ENCODE measurements at regions not wholly inside any gene's neighbourhood (a gene's known extent, or its start where the extent isn't known, plus 50 kb on each side); places are given as distances from the start of the nearest gene placed in this dataset.

DNA sequence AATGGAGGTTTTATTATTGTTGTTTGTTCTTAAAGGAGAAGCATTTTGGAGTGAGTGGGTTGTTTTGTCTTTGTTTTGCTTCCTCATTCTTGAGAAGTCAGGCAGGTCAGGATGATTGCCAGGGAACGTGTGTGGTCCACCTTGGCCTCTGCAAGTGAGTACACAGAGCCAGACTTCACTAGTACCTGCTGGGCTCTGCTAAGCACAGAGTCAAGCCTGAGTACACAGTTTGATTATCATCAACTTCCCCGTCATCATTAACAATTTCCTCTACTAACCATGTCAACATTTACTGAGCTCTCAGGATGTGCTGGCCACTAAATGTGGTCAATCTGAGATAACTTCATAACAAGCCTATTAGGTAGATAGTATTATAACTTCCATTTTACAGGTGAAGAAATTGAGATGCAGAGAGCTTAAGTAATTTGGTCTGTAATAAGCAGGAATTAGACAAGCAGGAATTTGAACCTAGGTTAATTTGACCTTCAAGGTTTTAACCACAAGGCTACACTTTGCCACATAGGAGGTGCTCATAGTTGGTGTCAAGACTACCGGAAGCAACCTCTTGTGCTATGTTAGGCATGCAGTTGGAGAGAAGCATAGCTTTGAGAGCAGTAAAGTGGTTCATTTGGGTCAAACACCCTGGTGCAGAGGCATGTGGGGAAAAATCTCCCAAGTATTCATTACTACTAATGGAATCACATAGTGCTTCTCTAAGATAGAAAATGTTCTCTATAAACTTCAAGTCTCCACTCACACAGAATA, 178.3 kb downstream of the NUAK1 start:
- DNase-seq = no peak

DNA sequence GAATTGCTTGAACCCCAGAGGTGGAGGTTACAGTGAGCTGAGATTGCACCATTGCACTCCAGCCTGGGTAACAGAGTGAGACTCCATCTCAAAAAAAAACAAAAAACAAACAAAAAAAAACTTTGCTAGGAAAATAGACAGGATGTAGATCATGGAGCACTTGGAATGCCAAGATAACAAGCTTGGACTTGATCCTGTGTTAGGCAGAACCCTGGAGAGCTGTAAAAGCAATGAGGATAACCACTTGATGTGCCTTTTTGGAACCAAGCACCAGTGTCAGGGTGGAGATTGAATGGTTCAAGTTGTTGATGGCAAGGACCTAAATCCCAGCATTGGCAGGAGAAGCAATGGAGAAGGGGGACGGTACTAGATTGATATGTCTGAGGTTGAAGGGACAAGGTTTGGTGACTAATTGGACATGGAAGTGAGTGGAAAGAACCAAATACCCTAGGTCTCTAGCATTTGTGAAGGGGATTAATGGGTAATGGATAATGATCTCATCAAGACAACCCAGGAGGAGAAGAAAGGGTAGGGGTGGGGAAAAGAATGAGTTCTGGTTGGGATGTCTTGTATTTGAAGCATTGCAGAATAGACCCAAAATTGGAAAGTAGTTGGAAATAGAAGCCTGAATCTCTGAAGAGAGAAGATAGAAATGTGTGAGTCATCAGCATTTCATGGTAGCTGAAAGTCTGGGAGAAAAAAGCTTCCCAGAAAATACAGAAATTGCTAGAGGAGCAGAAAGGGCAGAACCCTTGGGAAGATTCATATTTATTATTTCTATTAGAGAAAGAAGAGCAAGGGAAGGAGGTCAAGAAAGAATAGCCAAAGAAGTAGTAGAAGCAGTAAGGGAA, 176.7 kb downstream of the NUAK1 start:
- no peak for DNase-seq

DNA sequence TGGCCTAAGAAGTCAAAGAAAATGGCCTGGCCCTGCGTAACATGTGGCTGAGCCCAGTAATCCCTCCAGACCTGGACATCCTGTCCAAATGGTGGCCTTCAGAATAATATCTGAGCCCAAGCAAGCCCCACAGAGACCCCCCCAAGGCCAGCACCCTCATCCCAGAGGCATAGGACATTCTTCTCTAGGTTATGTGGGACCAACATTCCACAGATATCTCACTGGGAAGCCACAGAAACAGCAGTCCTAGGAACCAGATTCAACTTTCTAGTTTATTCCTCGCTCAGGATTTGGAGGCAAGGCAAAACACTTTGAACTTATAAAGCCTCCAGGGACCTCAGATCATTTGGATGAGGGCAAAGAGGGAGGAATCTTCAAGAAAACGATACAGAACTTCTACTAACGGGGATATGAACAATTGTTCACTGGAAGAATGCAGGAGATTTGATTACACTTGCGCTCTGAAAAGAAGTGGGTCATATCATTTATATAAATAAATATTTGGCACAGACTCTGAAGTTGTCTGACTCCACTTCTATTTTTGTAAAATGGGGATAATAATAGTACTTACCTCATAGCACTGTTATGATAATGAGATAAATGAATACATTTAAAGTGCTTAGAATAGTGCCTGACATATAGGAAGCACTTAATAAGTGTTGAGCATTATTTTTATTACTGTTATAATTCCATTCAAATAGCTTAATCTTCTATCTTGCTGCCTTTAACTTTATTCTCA, 171.5 kb downstream of the NUAK1 start:
- no peak for DNase-seq

DNA sequence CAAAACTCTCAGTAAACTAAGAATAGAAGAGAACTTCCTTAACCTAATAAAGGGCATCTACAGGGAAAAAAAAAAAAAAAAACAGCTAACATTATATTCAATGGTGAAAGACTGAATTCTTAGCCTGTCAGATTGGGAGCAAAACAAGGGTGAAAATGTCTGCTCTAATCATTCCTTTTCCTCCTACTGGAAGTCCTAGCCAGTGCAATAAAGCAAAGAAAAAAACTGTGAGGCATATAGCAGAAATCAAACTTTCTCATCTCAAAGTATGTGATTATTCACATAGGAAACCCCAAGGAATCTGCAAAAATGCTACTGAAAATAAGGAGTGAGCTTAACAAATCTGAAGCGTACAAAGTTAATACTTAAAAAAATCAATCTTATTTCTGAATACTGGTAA, 170.7 kb downstream of the NUAK1 start:
- DNase-seq = no peak

DNA sequence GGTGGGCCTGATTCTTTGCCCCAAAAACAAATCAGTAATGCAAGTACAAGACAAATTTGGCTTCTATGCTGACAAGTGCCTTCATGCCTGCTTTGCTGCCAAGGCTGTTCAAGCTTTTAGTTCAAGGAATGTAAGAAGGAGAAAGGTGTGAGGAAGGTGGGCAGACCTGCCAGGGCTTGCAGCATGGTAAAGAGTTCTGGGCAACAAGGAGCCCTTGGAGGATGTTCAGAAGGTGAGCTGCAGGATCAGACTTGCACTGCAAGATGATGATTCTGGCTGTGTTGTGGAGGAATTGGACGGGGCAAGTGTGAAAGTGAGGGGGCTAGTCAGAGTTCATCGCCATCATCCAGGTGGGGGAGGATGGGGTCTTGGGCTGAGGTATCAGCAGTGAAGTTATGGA, 167.9 kb downstream of the NUAK1 start:
- DNase-seq = no peak

DNA sequence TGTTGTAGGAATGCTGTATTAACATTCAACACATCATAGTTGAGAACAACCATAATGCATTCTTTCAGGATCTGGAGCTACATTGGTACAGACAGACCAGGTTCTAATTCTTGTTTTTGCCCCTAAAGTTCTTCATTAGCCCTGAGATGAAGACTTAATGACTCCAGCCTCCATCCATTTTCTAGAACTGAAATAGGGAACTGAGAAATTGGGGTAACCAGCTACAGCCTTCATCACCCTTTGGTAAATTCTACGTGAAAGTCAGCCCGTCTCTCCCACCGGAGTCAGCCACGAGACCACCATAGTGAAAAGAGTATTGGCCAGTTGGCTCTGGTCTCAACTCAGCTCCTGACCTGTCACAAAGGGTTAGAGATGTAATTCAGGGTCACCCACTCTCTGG, 164.0 kb downstream of the NUAK1 start:
- no peak for DNase-seq

DNA sequence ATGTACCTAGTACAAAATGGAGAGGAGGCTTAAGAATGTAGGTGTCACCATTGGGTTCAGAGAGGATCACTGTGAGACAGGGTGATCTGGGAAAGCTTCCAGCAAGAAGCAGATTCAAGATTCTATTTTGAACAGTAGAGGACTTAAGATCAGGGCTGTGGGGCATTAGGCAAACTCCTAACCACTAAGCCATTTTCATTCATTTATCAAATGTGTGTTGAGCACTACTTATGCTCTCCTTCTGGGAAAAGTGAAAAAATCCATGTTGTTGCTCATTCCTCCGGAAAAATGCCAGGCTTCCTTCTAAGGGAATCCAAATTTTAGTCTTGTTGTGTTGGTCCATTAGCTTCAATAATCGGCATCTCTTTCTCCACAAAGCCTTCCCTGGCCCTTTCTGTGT, 163.4 kb downstream of the NUAK1 start:
- DNase-seq = no peak

DNA sequence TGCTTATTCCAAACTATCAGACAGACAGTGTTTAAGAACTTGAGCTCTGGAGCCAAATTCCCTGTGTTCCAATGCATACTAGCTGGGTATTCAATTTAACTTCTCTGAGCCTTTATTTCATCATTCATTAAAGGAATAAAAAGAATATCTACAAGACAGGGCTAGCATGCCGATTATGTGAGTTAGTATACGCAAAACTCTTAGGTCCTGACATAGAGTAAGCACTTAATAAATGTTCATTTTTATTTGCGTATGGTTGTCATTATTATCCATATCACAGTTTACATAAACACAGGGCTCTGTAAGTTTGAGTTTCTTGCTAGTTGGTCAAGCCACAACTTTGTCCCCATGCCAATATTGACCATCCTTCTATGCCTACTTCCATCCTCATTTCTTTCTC, 161.5 kb downstream of the NUAK1 start:
- no peak for DNase-seq

DNA sequence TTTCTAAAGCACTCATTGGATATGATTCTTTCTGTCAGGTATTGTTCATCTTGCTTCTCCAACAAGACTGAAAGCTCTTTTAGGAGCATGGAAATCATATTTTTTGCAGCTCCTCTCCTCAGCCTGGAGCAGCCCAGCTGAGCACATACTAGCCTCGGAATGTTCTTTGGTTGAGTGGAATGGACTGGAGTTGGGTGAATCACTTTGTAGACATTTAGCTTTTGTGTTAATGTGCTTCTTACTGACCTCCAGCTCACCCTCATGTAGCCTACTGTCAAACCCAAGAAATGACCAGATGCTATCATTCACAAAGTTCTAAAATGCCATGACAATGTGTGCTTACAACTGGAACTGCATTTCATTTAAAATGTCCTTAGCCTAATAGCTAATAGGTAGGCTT, 161.1 kb downstream of the NUAK1 start:
- DNase-seq = no peak

DNA sequence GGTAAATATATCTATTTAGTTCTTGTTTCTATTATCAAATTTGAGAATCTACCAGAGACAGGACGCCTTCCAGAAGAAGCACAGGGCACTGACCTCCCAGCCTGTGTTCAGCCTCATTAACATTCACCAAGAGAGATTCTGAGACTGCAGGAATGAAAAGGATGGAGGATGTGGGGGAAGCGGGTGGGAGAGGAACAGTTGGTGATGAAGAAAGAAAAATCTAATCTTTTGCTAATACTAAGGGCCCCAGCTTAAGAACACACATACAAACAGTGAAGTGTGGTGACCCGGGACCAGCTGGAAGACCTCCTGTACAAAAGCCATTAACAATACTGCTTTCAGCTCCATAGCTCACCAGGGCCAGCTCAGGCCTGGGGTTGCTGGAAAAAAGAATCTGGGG, 160.5 kb downstream of the NUAK1 start:
- peak; percentile 15 for DNase-seq

DNA sequence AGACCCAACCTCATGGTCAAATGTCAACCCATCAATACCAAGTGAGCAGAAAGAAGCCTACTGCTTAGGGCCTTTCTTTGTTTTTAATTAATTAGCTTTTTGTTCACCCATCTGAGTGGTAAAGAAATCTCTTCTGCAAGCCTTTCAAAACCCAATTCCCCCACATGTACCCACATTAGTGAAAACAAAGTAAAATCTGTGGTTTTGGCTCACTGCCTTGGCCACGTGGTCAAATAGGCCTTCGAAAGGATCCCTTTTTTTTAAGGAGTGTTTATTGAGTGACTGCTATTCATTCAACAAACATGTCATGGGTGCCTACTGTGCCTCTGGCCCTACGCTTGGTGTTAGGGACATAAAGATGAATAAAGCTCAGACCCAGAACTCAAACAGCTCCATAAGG, 160.1 kb downstream of the NUAK1 start:
- no peak for DNase-seq

DNA sequence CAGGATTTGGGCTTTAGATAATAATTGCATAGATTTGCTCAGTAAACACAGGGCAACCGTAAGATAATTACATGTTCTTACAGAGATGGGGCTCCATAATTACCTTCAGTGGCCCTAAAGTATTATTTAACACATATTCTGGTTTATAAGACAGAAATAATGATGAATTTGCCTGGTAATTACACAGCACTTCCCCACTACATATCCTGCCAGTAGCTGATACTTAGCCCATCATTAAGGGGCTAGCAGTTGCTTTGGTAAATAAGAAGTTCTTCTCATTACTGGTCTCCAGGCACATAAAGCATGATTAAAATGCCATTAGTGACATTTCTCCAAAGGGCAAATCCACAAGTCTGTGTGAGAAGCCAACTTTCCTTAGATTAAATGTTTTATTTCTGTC, 158.7 kb downstream of the NUAK1 start:
- DNase-seq = no peak

DNA sequence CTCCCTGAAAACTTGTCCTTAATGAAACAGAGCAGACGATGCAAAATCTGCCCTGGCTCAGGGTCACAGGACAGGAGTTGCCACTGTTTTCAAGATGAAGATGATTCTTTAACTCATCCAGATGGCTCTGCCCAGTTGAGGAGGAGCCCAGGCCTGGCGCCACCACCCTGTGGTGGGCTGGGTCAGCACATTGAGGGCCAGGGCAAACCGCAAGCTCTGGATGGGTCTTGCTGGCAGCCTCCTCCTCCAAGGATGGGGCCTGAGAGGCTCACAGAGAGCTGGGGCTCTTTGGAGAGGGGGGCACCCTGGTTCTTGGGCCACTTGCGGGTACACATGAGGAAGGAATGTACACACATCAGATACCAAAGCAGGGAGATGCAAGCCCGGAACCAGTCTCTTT, 158.2 kb downstream of the NUAK1 start:
- no peak for DNase-seq

DNA sequence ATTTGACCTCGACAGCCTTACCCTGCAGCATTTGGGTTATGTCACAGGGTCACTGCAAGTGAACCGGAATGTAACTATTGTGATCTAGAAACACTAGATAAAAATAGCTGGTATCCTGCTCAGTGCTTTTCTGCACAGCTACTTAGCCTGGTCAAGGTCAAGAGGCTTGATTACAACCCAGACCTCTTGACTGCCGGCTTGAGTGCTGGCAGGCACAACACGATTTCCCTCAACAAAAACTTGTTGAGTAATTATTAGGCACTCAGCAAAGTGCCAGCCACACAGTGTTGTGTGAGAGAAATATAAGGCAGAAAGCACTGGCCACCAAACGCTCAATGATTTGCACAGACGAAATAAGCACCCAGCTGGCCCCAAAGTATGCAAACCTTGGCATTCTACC, 156.7 kb downstream of the NUAK1 start:
- DNase-seq = no peak

DNA sequence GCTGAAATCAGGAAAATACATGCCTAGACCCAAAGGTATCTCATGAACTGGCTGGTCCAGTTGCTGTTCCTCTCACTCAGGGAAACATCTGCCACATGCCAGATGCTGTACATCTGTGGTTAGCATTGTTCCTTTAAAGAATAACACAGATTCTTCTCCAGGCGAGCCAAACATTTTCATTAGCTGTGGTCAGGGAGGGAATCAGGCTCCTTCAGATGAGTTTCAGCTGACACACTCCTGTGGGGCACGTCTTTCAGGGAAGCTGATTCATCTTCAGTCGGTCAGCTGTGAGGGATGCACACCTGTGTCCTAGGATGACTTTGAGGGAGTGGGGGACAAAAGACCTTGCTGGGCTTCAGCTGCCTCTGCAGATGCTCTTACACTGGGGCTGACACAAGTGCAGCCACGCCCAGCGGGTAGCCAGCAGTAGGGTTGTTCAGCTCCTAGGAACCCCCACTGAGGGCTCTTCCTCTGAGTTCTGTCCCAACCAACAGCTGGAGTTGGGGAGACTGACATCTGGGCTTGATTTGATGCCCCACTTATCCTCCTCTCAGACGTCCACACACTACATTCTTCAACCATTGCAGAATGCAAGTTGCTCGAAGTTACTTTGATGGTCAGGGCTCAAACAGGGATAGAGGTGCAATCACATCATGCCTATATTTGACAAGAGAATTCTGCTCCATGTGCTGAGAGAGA, 155.0 kb downstream of the NUAK1 start:
- DNase-seq = no peak

DNA sequence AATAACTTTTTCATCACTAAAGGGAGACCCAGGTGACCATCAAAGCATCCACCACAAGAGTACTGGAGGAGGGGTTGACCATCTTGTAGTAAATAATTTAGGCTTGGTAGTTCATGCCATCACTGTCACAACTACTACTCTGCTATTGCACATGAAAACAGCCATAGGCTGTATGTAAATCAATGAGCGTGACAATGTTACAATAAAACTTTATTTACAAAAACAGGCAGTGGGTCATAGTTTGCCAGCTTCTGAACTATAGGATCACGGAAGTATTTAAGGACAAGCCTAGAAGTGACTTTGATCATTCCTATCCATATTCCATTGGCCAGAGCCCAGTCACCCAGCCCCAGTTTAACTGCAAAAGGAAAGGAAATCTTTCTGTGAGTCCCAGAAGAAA, 153.4 kb downstream of the NUAK1 start:
- no peak for DNase-seq

DNA sequence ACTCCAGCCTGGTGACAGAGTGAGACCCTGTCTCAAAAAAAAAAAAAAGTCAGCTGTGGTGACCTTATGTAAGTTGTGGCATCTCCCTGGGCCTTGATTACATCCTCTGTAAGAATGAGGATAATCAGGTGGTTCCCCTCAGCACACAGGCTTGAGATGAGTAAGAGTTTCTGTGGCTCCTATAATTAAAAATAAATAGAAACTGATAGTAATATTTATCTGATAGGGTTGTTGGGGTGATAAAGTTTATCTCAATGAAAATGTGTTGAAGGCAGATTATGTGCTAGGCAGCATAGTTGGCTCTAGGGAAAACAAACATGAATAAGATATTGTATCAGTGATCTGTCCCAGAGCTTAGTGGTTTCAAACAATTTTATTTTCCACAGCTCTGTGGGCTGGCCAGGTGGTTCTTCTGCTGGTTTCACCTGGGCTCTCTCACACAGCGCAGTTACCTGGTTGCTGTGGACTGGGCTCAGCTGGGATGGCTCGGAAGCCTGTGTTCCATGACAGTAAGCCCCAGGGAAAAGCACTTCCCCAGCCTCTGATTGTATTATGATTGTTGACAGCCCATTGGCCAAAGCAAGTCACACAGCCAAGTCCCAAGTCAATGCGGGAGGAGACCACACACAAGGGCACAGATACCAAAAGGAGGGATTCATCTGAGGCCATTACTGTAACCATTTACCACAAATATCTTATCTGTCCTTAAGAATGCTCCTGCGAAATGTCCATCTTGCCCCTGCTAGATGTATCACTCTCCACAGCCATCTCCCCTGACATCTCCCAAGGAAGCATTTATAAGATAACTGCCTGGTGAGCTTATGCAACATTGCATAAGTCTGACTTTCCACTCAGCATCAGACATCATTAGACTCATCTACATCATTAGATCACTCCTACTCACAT, 151.7 kb downstream of the NUAK1 start:
- no peak for DNase-seq

DNA sequence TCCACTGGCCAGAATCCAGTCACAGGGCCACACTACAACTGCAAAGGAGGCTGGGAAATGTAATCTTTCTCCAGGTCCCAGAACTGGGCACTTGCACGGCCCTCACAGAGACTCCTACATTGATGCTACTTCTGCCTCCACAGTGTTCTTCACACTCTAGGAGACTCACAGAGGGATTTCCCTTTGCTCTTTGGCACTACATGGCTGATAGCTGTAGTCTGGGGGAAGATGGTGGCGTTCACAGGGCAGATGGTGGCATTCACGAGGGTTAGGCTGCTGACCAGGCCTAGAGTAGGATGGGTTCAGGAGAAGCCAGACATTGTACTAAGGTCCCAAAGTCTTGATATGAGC, 151.1 kb downstream of the NUAK1 start:
- DNase-seq = no peak

DNA sequence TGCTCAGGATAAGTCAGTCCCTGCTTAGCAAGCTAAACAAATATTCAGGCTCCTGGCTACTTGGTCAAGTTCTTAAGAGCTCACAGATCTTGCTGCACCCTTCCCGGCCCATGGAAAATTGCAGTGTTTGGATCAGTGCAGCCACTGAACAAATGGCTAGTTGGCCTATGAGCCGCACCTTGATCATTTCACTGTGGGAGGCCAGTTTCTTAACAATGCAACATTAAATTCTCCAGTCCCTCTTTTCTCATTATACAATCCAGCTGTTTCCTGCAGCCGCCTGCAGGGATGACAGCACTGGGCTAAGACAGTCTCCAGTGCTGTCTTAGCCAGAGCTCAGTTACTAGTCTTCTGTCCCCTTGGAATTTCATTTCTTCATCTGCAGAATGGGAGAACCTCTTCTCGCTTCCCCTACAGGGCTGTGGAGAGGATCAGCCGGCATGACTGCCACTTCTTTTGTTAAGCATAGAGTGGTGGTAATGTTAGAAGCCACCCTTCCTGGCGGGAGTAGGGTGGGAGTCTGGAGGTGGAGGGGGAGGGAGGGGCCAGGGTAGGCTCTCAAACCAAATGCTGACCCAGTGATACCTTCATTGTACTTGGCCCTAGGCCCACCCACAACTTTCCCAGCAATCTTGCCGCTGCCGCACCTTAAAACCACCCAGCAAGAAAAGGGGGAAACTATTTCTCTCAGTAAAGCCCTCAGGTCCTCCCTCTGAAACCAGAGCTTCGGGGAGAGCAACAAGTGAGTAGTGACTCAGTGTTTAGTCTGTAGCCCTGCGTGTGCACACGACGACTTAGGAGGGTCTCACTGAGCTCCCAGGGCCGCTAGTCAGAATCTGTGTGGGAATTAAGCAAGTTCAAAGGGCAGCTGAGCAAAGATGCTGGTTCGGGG, 145.7 kb downstream of the NUAK1 start:
- peak; percentile 13 for DNase-seq

DNA sequence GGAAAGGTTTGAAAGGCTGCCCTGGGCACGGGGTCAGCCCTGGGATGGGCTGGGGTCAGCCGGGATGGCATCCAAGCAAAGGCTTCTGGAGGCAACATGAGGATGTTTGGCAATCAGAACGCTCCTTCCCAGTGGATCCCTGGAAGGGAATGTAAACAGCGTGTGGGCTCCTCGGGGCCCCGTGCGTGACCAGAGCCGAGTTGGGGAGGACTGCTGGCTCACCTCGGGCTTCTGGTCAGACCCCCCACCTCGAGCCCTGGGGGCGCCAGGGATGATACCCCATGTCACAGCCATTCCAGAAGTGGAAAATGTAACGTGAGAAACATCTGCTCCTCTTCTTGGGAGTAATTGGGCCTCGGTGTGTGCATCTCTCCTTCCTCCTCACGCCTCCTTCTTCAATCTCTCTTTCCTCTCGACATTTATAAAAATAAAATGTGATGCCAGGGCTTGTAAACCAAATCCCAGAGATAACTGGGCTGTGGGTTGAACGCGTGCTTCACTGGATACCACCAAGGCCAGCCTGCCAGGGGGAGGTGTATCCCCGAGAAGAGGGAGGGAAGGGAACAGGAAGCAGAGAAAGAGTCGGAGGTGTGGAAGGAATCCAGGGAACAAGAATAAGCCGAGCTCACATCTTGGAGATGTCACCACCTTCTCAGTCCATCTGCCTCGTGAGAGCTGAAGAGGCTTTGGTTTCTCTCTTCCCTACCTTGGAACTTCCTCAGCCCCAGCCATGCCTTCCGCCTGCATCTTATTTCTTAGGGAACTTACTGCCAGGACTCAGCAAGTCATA, 144.8 kb downstream of the NUAK1 start:
- peak; percentile 17 for DNase-seq

Measured in right kidney (tissue), 1 donor.